Osteocyte (in vitro differentiated cells): ENCODE measurements at regions not wholly inside any gene's neighbourhood (a gene's known extent, or its start where the extent isn't known, plus 50 kb on each side); places are given as distances from the start of the nearest gene placed in this dataset.

Source experiments
- DNase-seq: peaks from one replicate; pipeline ENCODE4 v3.0.0; 2021; ENCODE audit warnings: mixed read lengths; ENCODE audit not compliant: unreplicated experiment; ENCODE audit errors: extremely low spot score
- H3K27ac Mint-ChIP-seq: one replicate; pipeline ENCODE4 v1.8.0; 2021; ENCODE audit warnings: mild to moderate bottlenecking, mixed read lengths; ENCODE audit not compliant: unreplicated experiment
- H3K27me3 Mint-ChIP-seq: one replicate; pipeline ENCODE4 v1.8.0; 2021; ENCODE audit warnings: mixed read lengths; ENCODE audit not compliant: unreplicated experiment
- H3K36me3 Mint-ChIP-seq: one replicate; pipeline ENCODE4 v1.8.0; 2021; ENCODE audit warnings: mixed read lengths; ENCODE audit not compliant: unreplicated experiment
- H3K4me1 Mint-ChIP-seq: one replicate; pipeline ENCODE4 v1.8.0; 2021; ENCODE audit warnings: mixed read lengths; ENCODE audit not compliant: unreplicated experiment
- H3K4me3 Mint-ChIP-seq: one replicate; pipeline ENCODE4 v1.8.0; 2021; ENCODE audit warnings: mild to moderate bottlenecking, moderate library complexity, mixed read lengths; ENCODE audit not compliant: unreplicated experiment
- H3K9me3 Mint-ChIP-seq: one replicate; pipeline ENCODE4 v1.8.0; 2021; ENCODE audit warnings: mixed read lengths; ENCODE audit not compliant: unreplicated experiment
- CTCF ChIP-seq: fragments of 200-600 bp; sonication (generic); IDR thresholded peaks from 2 replicates; pipeline ENCODE4 v1.5.0; 2021; ENCODE audit warnings: antibody characterized with exemption, mild to moderate bottlenecking, moderate library complexity

- no peak for TF ChIP-seq CTCF
- no peaks in the 10 kb centered on the region for H3K36me3 Mint-ChIP-seq
- no peak for DNase-seq
- H3K9me3 Mint-ChIP-seq = peaks cover 5% of the 10 kb centered on the region
- H3K4me3 Mint-ChIP-seq = no peak overlapping the region
- H3K4me1 Mint-ChIP-seq = no peaks in the 10 kb centered on the region
- no peak overlapping the region for H3K27ac Mint-ChIP-seq
- H3K27me3 Mint-ChIP-seq = no peaks in the 10 kb centered on the region
Measured at GRCh38 chr2:220057916-220058315, 430.5 kb downstream of the SLC4A3 start.

GRCh38 chr2:220064111-220065030 lies 436.9 kb downstream of the SLC4A3 start:
- H3K36me3 Mint-ChIP-seq = no peaks in the 10 kb centered on the region
- no peak for TF ChIP-seq CTCF
- H3K27ac Mint-ChIP-seq = peak overlapping the region; percentile 59
- peaks cover 40% of the 10 kb centered on the region for H3K4me1 Mint-ChIP-seq
- H3K9me3 Mint-ChIP-seq = no peaks in the 10 kb centered on the region
- no peaks in the 10 kb centered on the region for H3K27me3 Mint-ChIP-seq
- no peak overlapping the region for H3K4me3 Mint-ChIP-seq
- DNase-seq = no peak

GRCh38 chr2:220065581-220065980 lies 438.2 kb downstream of the SLC4A3 start:
- no peak overlapping the region for H3K4me3 Mint-ChIP-seq
- no peaks in the 10 kb centered on the region for H3K36me3 Mint-ChIP-seq
- no peak for TF ChIP-seq CTCF
- no peaks in the 10 kb centered on the region for H3K27me3 Mint-ChIP-seq
- H3K9me3 Mint-ChIP-seq = no peaks in the 10 kb centered on the region
- DNase-seq = no peak
- H3K27ac Mint-ChIP-seq = peak overlapping the region; percentile 14
- H3K4me1 Mint-ChIP-seq = peaks cover 40% of the 10 kb centered on the region

- H3K4me3 Mint-ChIP-seq = no peak overlapping the region
- H3K27ac Mint-ChIP-seq = peak overlapping the region; percentile 11
- H3K9me3 Mint-ChIP-seq = no peaks in the 10 kb centered on the region
- no peaks in the 10 kb centered on the region for H3K27me3 Mint-ChIP-seq
- H3K4me1 Mint-ChIP-seq = peaks cover 51% of the 10 kb centered on the region
- H3K36me3 Mint-ChIP-seq = no peaks in the 10 kb centered on the region
- DNase-seq = no peak
- TF ChIP-seq CTCF = no peak
Measured at GRCh38 chr2:220068846-220069245, 441.4 kb downstream of the SLC4A3 start.

GRCh38 chr2:220070349-220070748 lies 442.9 kb downstream of the SLC4A3 start:
- Mint-ChIP-seq H3K36me3 (no peaks in the 10 kb centered on the region), H3K27ac (no peak overlapping the region), H3K27me3 (no peaks in the 10 kb centered on the region), H3K4me1 (peaks cover 53% of the 10 kb centered on the region), H3K9me3 (no peaks in the 10 kb centered on the region), H3K4me3 (no peak overlapping the region)
- no peak for DNase-seq
- no peak for TF ChIP-seq CTCF
